NCI-H2227 treated with DMSO at 0.1 percent for 48 hours (cell line): ENCODE measurements at regions not wholly inside any gene's neighbourhood (a gene's known extent, or its start where the extent isn't known, plus 50 kb on each side); places are given as distances from the start of the nearest gene placed in this dataset.

Experiments used
- DNase-seq: peaks from one replicate; lab custom pipeline; 2025; lab: John Stamatoyannopoulos, UW

DNA sequence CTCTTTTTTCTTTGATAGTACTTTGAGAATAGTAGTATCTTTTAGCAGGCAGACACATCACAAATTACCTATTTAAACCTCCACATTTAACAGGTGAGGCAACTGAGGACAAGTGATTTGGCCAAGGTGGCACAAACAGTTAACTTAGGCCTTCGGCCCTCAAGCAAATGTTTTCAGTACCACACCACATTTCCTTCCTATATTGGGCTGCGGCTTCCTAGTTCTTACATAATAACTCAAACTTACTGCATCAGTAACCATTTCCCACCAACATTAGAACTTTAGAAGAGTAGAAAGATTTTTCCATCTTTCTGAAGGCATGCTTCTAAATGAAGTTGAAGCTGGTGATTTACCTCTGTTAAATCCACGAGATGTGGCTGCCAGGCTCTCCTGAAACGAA, 63.2 kb upstream of the SLC4A4 start:
- no peak for DNase-seq

DNA sequence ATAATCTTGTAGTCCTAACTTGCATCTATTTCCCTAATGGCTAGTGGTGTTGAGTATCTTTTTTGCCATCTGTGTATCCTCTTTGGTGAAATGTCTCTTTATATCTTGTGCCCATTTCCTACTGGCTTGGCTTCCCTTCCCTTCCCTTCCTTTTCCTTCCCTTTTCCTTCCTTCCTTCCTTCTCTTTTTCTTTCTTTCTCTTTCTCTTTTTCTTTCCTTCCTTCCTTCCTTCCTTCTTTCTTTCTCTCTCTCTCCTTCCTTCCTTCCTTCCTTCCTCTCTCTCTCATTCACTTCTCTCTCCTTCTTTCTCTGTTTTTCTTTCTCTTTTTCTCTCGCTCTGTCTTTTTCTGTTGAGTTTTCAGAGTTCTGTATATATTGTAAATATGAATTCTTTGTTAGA, 61.5 kb upstream of the SLC4A4 start:
- no peak for DNase-seq

DNA sequence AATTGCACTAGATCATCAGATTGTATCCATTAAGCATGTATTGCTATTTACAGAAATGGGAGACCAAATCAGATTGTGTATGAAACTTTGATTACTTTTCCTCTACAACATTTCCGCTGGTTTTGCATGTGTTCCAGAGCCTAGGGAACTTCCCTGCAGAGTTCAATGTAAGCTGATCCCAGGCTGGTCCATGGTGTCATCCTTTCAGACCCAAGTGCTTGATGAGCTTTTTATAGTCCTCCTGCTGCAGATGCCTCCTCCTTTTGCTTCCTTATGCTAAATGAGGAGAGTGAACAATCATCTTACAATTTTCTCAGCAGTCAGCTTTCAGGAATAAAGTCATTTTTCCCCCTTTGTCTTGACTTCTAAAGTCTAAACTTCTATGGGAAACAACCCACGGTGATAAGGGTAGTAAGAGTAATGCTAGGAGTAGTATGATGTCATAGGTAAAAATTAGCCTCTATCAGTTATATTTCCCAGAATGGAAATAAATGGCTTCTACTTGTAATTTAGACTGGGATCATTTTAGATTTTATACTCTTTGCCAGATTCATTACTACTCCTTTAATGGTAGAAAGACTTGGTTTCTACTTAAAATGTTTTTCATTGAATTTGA, 55.1 kb upstream of the SLC4A4 start:
- no peak for DNase-seq

DNA sequence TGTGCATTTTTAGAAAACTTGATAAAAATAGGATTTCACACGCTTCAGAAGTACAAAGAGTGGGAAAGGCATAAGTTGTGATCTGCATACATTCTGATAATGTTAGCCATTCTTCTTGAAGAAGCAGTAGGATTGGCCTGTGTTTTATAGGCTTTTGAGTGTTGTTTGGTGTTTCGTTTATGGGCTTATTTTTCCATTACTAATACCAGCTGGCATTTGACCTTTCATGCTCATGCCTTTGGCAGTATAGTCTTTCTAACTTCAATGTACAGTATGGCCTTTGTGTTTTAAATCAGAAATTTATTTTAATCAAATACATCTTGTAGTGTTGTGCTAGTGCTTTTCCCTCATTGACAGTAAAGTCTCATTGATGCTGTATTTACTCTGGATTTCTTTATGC, 51.5 kb upstream of the SLC4A4 start:
- no peak for DNase-seq

DNA sequence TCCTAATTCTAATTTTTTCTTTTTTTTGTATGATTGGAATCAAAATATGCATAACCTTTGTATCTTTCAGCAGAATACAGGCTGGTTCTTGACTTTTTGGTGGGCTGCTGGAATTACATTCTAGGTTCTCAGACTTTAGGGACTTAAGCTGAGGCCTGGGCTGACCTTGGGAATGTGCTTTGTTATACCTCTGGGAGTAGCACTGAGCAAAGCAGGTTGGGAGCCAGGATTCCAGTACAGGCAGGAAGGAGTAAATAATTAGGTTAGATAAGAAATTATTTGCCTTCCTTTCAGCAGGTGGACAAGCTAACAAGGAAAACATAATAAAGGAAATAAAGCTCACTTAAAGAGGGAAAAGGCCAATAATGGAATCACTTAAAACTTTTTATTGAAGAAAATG, 49.9 kb upstream of the SLC4A4 start:
- DNase-seq, result no peak
